ENCODE measurements at regions not wholly inside any gene's neighbourhood (a gene's known extent, or its start where the extent isn't known, plus 50 kb on each side); places are given as distances from the start of the nearest gene placed in this dataset.

- Mint-ChIP-seq H3K36me3 (ENCODE audit: low read depth) (peaks cover 3% of the 10 kb centered on the region), H3K27me3 (ENCODE audit: low read depth) (no peaks in the 10 kb centered on the region), H3K4me1 (ENCODE audit: low read depth) (no peaks in the 10 kb centered on the region), H3K27ac (ENCODE audit: unreplicated experiment) (no peak overlapping the region), H3K4me3 (ENCODE audit: unreplicated experiment) (no peak overlapping the region), H3K9me3 (ENCODE audit: low read depth) (peaks cover 9% of the 10 kb centered on the region)
- no peak for DNase-seq (ENCODE audit: low spot score)
- TF ChIP-seq, protein P1, sequence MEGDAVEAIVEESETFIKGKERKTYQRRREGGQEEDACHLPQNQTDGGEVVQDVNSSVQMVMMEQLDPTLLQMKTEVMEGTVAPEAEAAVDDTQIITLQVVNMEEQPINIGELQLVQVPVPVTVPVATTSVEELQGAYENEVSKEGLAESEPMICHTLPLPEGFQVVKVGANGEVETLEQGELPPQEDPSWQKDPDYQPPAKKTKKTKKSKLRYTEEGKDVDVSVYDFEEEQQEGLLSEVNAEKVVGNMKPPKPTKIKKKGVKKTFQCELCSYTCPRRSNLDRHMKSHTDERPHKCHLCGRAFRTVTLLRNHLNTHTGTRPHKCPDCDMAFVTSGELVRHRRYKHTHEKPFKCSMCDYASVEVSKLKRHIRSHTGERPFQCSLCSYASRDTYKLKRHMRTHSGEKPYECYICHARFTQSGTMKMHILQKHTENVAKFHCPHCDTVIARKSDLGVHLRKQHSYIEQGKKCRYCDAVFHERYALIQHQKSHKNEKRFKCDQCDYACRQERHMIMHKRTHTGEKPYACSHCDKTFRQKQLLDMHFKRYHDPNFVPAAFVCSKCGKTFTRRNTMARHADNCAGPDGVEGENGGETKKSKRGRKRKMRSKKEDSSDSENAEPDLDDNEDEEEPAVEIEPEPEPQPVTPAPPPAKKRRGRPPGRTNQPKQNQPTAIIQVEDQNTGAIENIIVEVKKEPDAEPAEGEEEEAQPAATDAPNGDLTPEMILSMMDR (IDR thresholded peaks at IDR 0.05): no peak
These were observed 136.1 kb upstream of the LYZL2 start for GRCh38 chr10:30765616-30766015.

DNA sequence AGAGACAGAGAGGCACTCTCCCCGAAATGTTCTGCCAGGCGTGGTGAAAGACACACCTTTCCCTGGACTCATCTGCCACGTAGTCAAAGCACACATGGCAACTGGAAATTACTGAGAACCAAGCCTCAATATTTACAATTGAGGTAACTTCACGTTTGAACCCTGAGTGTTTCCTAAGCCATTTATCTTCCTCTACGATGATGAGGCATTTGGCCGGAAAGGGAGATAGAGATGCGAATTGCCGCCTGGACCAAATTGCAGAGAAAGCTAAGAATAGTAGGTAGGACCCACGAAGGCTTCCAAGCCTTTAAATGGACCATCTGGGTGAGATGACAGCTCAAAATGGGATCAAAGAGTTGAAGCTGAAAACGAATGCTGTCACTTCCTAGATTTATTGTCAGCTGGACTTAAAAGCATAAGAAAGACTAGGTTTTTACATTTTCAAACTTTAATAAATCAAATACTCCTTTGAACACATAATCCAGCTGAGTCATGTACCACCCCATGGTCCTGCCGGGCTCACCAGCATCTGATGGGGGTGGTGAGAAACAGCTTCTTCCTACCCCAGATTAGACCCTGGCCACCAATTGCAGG lies 135.6 kb upstream of the LYZL2 start:
- no peak for DNase-seq (ENCODE audit: low spot score)
- Mint-ChIP-seq H3K36me3 (ENCODE audit: low read depth) (peaks cover 2% of the 10 kb centered on the region), H3K4me1 (ENCODE audit: low read depth) (no peaks in the 10 kb centered on the region), H3K4me3 (ENCODE audit: unreplicated experiment) (no peak overlapping the region), H3K9me3 (ENCODE audit: low read depth) (peaks cover 9% of the 10 kb centered on the region), H3K27ac (ENCODE audit: unreplicated experiment) (no peak overlapping the region), H3K27me3 (ENCODE audit: low read depth) (no peaks in the 10 kb centered on the region)
- TF ChIP-seq, protein P1 (IDR thresholded peaks at IDR 0.05): no peak

DNA sequence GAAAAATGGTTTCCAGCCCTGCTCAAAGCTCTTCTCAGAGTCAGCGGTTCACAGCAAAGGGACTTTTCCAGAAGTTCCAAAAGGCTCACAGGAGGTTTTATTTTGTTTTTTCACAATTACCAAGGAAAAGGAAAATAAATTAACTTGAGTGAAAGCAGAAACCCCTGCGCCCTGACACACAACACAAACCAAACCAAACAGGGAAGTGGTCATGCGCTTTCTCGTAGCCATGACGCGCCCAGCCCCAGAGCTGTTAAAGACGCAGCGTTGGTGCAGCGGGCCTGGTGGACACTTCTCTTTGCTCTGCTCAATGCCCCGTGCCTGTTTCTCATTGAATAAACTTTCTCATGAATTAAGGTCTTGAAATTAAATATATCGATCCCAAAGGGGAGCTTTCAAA lies 134.4 kb upstream of the LYZL2 start:
- DNase-seq (ENCODE audit: low spot score): no peak
- TF ChIP-seq, protein P1 (IDR thresholded peaks at IDR 0.05): no peak
- H3K9me3 Mint-ChIP-seq (ENCODE audit: low read depth): peaks cover 7% of the 10 kb centered on the region
- peaks cover 10% of the 10 kb centered on the region for H3K4me1 Mint-ChIP-seq (ENCODE audit: low read depth)
- H3K4me3 Mint-ChIP-seq (ENCODE audit: unreplicated experiment): no peak overlapping the region
- H3K36me3 Mint-ChIP-seq (ENCODE audit: low read depth): no peaks in the 10 kb centered on the region
- H3K27ac Mint-ChIP-seq (ENCODE audit: unreplicated experiment): no peak overlapping the region
- no peaks in the 10 kb centered on the region for H3K27me3 Mint-ChIP-seq (ENCODE audit: low read depth)

DNA sequence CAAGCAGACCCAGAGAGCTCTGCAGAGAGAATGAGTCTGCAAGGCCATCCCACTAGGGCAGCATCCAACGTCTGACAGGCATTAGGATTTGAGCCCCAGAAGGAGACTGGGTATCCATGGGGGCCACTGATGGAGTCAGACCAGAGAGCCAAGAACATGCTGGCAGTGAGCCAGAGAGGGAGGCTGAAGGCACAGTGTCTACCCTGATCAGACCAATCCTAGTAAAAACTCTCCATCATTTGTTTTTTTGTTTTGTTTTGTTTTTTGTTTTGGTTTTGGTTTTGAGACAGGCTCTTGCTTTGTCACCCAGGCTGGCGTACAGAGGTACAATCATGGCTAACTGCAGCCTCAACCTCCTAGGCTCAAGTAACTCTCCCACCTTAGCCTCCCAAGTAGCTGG lies 133.1 kb upstream of the LYZL2 start:
- H3K9me3 Mint-ChIP-seq (ENCODE audit: low read depth): peaks cover 2% of the 10 kb centered on the region
- no peak overlapping the region for H3K4me3 Mint-ChIP-seq (ENCODE audit: unreplicated experiment)
- no peaks in the 10 kb centered on the region for H3K36me3 Mint-ChIP-seq (ENCODE audit: low read depth)
- peaks cover 17% of the 10 kb centered on the region for H3K4me1 Mint-ChIP-seq (ENCODE audit: low read depth)
- no peak for DNase-seq (ENCODE audit: low spot score)
- H3K27ac Mint-ChIP-seq (ENCODE audit: unreplicated experiment): no peak overlapping the region
- TF ChIP-seq, protein P1 (IDR thresholded peaks at IDR 0.05): no peak
- H3K27me3 Mint-ChIP-seq (ENCODE audit: low read depth): no peaks in the 10 kb centered on the region

GRCh38 chr10:30759423-30759822 lies 129.9 kb upstream of the LYZL2 start:
- Mint-ChIP-seq H3K27me3 (ENCODE audit: low read depth) (no peaks in the 10 kb centered on the region), H3K27ac (ENCODE audit: unreplicated experiment) (peak overlapping the region; percentile 79), H3K36me3 (ENCODE audit: low read depth) (no peaks in the 10 kb centered on the region), H3K4me1 (ENCODE audit: low read depth) (peaks cover 36% of the 10 kb centered on the region), H3K9me3 (ENCODE audit: low read depth) (peaks cover 2% of the 10 kb centered on the region), H3K4me3 (ENCODE audit: unreplicated experiment) (no peak overlapping the region)
- DNase-seq (ENCODE audit: low spot score): no peak
- TF ChIP-seq, protein P1 (IDR thresholded peaks at IDR 0.05): no peak

Measured in chondrocyte (in vitro differentiated cells).